Upper lobe of left lung (tissue), 6 donors: ENCODE measurements at regions not wholly inside any gene's neighbourhood (a gene's known extent, or its start where the extent isn't known, plus 50 kb on each side); places are given as distances from the start of the nearest gene placed in this dataset.

Experiments
- ATAC-seq, 2 donors: fragments of 200-7000 bp; cut with Tn5 transposase; one replicate each; pipeline ENCODE4 v1.9.1; 2022; ENCODE audit warnings: mild to moderate bottlenecking in 2 of 2, moderate library complexity in 2 of 2; ENCODE audit not compliant: low FRiP score in 2 of 2
- DNase-seq, 2 donors: peaks; one replicate each; pipeline ENCODE4 v3.0.0-alpha.2; 2019 to 2020
- H3K27ac ChIP-seq, 4 donors: fragments of 200-600 bp; sonication (generic); one replicate each; pipeline ENCODE4 v1.5.1; 2016 to 2019
- H3K27me3 ChIP-seq, 4 donors: fragments of 200-600 bp; sonication (generic); one replicate each; pipeline ENCODE4 v1.5.1; 2017 to 2019
- H3K36me3 ChIP-seq, 4 donors: fragments of 200-600 bp; sonication (generic); one replicate each; pipeline ENCODE4 v1.5.1; 2016 to 2019
- H3K4me1 ChIP-seq, 4 donors: fragments of 200-600 bp; sonication (generic); one replicate each; pipeline ENCODE4 v1.5.1; 2018 to 2019
- H3K4me3 ChIP-seq, 4 donors: fragments of 200-600 bp; sonication (generic); one replicate each; pipeline ENCODE4 v1.5.1; 2017 to 2019; ENCODE audit warnings: mild to moderate bottlenecking in 2 of 4, moderate library complexity in 1 of 4
- H3K9me3 ChIP-seq, 4 donors: fragments of 200-600 bp; sonication (generic); one replicate each; pipeline ENCODE4 v1.5.1; 2018 to 2019
- EP300 ChIP-seq, 4 donors: sonication (generic); formaldehyde crosslinking; IDR thresholded peaks; one replicate each; pipeline ENCODE4 v1.5.1; 2017; ENCODE audit warnings: antibody characterized with exemption in 4 of 4, control low read depth in 2 of 4
- POLR2A ChIP-seq, 4 donors: fragments of 450-650 bp; IDR thresholded peaks; one replicate each; pipeline ENCODE4 v1.5.1; 2016 to 2017; ENCODE audit warnings: antibody characterized with exemption in 4 of 4, mild to moderate bottlenecking in 2 of 4
- POLR2AphosphoS5 ChIP-seq, 2 donors: sonication (generic); formaldehyde crosslinking; IDR thresholded peaks; one replicate each; pipeline ENCODE4 v1.5.1; 2017; ENCODE audit warnings: antibody characterized with exemption in 2 of 2
- WGBS, 2 donors: methylation state at CpG; one replicate each; pipeline ENCODE4 v1.1.5; 2017 to 2018; 5-methylcytosine and 5-hydroxymethylcytosine counted together
- TF ChIP-seq, protein P1 (sequence below), 6 experiments: fragments of 450-650 bp in 4 of 6; fragments of 200-600 bp in 2 of 6; sonication (generic) in 2 of 6; IDR thresholded peaks; one replicate each; pipeline ENCODE4 v1.5.1; 2016 to 2019; ENCODE audit warnings: antibody characterized with exemption in 6 of 6
- donor health status: DM: no; HTN: no; CAD: no; lungs with moderate emphysema.
- donor health status: DM: no; HTN: yes; CAD: no; lungs with severe emphysema.

DNA sequence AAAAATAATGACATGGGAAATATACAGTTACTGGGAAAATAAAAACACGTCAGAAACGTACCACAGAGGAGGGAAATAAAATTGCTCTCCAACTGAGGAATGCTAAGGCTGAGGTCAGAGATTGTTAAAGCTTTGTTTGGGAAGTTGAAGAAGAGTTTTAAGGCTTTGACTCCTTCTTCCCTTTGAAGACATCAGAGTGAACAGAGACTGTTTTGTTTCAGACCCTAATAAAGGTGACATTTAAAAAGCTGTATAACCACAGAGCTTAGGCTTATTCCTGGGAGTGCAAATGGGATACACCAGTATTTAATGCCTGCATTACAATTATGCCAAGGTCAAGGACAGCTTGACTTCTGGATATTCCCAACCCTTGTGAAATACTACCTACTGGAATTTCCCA lies 102.8 kb downstream of the TRIML1 start:
- Histone ChIP-seq H3K27me3 (no peaks in the 10 kb centered on the region), H3K36me3 (no peaks in the 10 kb centered on the region), H3K4me1 (no peaks in the 10 kb centered on the region), H3K9me3 (no peaks in the 10 kb centered on the region), H3K27ac (no peak overlapping the region), H3K4me3 (no peak overlapping the region)
- DNase-seq: no peak
- 60 to 69% methylated on average over 2 of the region's 2 CpGs for WGBS, 2 donors
- TF ChIP-seq, protein P1, sequence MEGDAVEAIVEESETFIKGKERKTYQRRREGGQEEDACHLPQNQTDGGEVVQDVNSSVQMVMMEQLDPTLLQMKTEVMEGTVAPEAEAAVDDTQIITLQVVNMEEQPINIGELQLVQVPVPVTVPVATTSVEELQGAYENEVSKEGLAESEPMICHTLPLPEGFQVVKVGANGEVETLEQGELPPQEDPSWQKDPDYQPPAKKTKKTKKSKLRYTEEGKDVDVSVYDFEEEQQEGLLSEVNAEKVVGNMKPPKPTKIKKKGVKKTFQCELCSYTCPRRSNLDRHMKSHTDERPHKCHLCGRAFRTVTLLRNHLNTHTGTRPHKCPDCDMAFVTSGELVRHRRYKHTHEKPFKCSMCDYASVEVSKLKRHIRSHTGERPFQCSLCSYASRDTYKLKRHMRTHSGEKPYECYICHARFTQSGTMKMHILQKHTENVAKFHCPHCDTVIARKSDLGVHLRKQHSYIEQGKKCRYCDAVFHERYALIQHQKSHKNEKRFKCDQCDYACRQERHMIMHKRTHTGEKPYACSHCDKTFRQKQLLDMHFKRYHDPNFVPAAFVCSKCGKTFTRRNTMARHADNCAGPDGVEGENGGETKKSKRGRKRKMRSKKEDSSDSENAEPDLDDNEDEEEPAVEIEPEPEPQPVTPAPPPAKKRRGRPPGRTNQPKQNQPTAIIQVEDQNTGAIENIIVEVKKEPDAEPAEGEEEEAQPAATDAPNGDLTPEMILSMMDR (IDR thresholded peaks at IDR 0.05): no peak
- no peak for ATAC-seq

DNA sequence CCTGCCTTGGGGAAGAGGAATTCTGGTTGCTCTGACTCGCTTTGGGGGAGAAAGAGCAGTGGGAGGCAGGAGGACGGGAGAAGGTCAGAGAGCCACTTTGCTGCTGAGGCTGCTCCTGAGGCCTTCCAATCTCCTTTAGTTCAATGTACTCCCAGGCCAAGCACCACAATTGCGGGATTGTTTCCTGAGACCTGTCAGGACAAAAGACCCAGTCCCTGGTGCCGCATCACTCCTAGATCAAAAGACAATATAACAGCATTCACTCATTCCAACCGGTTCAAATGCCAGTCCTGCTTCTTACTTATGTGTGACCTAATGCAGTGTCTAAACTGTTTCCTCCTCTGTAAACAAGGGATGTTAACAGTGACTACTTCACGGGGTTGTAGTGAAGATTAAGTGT lies 106.4 kb downstream of the TRIML1 start:
- no peak for TF ChIP-seq POLR2AphosphoS5 (IDR thresholded peaks at IDR 0.05)
- DNase-seq: no peak
- H3K9me3 ChIP-seq: no peaks in the 10 kb centered on the region
- H3K4me3 ChIP-seq: no peak overlapping the region
- no peaks in the 10 kb centered on the region for H3K4me1 ChIP-seq
- H3K27ac ChIP-seq: no peak overlapping the region
- WGBS, 2 donors: 59 to 60% methylated on average over 5 to 6 of the region's 6 CpGs
- no peaks in the 10 kb centered on the region for H3K36me3 ChIP-seq
- no peaks in the 10 kb centered on the region for H3K27me3 ChIP-seq
- ATAC-seq: no peak

DNA sequence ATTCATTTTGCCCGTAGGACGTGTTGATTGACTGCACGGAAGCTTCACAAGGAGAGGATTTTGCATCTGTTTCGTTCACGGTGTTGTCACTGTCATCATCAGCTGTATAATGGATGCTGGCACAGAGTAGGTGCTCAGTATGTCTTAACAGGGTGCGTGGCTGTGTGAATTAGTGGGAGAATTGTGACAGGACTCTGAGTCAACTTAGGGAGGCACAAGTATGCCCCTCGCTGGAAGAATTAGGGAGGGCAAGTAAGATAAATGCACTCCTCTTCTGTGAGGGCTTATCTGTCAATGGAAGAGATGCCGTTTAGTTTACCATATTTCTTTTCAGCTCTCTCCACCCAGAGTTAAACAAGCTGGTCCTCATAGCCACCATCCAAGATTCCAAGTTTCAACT lies 107.2 kb downstream of the TRIML1 start:
- H3K27ac ChIP-seq: no peak overlapping the region
- H3K27me3 ChIP-seq: no peaks in the 10 kb centered on the region
- TF ChIP-seq POLR2AphosphoS5 (IDR thresholded peaks at IDR 0.05): no peak
- no peak for TF ChIP-seq POLR2A (IDR thresholded peaks at IDR 0.05)
- TF ChIP-seq EP300 (IDR thresholded peaks at IDR 0.05): no peak
- TF ChIP-seq, protein P1 (IDR thresholded peaks at IDR 0.05): no peak
- H3K36me3 ChIP-seq: no peaks in the 10 kb centered on the region
- no peaks in the 10 kb centered on the region for H3K9me3 ChIP-seq
- DNase-seq (no peak), ATAC-seq (no peak)
- H3K4me3 ChIP-seq: no peak overlapping the region
- H3K4me1 ChIP-seq: no peaks in the 10 kb centered on the region
- 78 to 80% methylated on average over 8 of the region's 8 CpGs for WGBS, 2 donors

DNA sequence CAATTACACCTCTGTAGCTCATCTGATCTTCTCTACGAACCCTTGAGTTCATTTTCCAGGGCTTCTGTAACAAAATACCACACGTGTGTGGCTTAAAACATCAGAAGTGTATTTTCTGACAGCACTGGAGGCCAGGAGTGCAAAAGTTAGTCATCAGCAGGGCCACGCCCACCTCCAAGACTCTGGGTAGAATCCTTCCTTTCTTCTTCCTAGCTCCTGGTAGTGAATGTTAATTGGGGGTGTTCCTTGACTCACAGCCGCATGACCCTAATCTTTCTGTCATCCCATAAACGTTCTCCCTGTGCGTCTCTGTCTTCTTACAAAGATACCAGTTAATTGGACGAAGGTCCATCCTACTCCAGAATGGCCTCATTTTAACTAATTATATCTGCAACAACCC lies 115.0 kb downstream of the TRIML1 start:
- H3K4me1 ChIP-seq: no peaks in the 10 kb centered on the region
- TF ChIP-seq, protein P1 (IDR thresholded peaks at IDR 0.05): no peak
- TF ChIP-seq EP300 (IDR thresholded peaks at IDR 0.05): no peak
- no peak for TF ChIP-seq POLR2AphosphoS5 (IDR thresholded peaks at IDR 0.05)
- no peak for TF ChIP-seq POLR2A (IDR thresholded peaks at IDR 0.05)
- no peak overlapping the region for H3K27ac ChIP-seq
- H3K27me3 ChIP-seq: no peaks in the 10 kb centered on the region
- H3K36me3 ChIP-seq: no peaks in the 10 kb centered on the region
- ATAC-seq (no peak), DNase-seq (no peak)
- WGBS, 2 donors: 76 to 89% methylated on average over 7 of the region's 7 CpGs
- no peak overlapping the region for H3K4me3 ChIP-seq
- H3K9me3 ChIP-seq: no peaks in the 10 kb centered on the region

DNA sequence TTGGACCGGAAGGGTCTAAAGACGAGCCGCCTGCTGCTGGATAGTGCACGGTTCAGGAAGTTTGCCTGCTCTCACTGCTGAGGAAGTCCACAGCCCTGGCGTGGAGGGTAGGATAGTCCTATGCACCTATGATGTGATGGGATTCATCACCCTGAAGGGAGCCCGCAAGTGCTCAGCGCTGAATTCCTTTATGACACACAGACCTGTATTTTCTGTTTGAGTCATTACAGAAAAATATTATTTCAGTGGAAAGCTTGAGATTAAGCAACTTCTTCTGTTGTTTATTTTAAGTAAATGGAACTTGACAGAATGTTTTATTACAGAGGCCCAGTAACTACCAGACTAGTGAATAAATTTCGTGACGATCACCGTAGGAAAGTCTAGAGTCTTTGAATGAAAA lies 123.2 kb downstream of the TRIML1 start:
- H3K9me3 ChIP-seq: no peaks in the 10 kb centered on the region
- no peak for TF ChIP-seq POLR2AphosphoS5 (IDR thresholded peaks at IDR 0.05)
- no peak for TF ChIP-seq EP300 (IDR thresholded peaks at IDR 0.05)

DNA sequence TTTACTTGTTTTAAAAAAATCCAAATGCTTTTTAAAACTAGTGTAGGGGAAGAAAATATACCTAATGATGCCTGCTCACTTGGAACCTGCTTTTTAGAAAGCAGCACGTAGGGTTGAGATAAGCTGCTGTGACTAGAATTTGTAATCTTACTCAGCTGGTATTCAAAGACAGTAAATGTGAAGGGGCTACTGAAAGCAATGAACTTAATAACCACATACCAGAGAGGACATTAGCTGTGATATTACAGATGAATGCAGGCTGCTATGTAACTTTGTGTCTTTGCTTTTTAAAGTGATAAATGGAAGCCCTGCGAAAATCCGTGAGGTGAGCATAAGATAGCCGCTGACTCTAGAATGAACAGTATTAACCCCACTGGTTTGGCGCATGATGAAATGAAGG lies 124.1 kb downstream of the TRIML1 start:
- H3K36me3 ChIP-seq: no peaks in the 10 kb centered on the region
- no peaks in the 10 kb centered on the region for H3K27me3 ChIP-seq
- H3K9me3 ChIP-seq: no peaks in the 10 kb centered on the region
- no peak for ATAC-seq
- TF ChIP-seq POLR2A (IDR thresholded peaks at IDR 0.05) (no peak), POLR2AphosphoS5 (IDR thresholded peaks at IDR 0.05) (no peak), EP300 (IDR thresholded peaks at IDR 0.05) (no peak)
- TF ChIP-seq, protein P1 (IDR thresholded peaks at IDR 0.05): no peak
- no peak overlapping the region for H3K4me3 ChIP-seq
- 84 to 94% methylated on average over 5 of the region's 5 CpGs for WGBS, 2 donors
- no peaks in the 10 kb centered on the region for H3K4me1 ChIP-seq
- H3K27ac ChIP-seq: no peak overlapping the region
- DNase-seq: no peak

More for the DNA sequence above, 123.2 kb downstream of the TRIML1 start:
- Histone ChIP-seq H3K27me3 (no peaks in the 10 kb centered on the region), H3K4me3 (no peak overlapping the region), H3K4me1 (no peaks in the 10 kb centered on the region), H3K27ac (no peak overlapping the region), H3K36me3 (no peaks in the 10 kb centered on the region)
- DNase-seq (no peak), ATAC-seq (no peak)
- WGBS, 2 donors: 66% methylated on average over 10 of the region's 10 CpGs
